ENCODE measurements at regions not wholly inside any gene's neighbourhood (a gene's known extent, or its start where the extent isn't known, plus 50 kb on each side); places are given as distances from the start of the nearest gene placed in this dataset.

GRCh38 chr6:144476286-144476685 lies 191.2 kb downstream of the UTRN start:
- Histone ChIP-seq H3K4me2 (ENCODE audit: insufficient read depth, low read length) (no peak overlapping the region), H2AFZ (ENCODE audit: low read length) (no peak overlapping the region), H3K9me3 (ENCODE audit: low read depth, low read length) (no peaks in the 10 kb centered on the region), H3K27me3 (ENCODE audit: insufficient read depth, low read length) (no peaks in the 10 kb centered on the region), H3K4me3 (ENCODE audit: insufficient read depth, low read length) (no peak overlapping the region), H3K27ac (ENCODE audit: low read depth, low read length) (no peak overlapping the region), H4K20me1 (ENCODE audit: insufficient read depth, low read length) (no peaks in the 10 kb centered on the region), H3K36me3 (ENCODE audit: insufficient read depth, low read length) (peaks cover 14% of the 10 kb centered on the region), H3K4me1 (ENCODE audit: insufficient read depth, low read length) (peaks cover 5% of the 10 kb centered on the region), H3K79me2 (ENCODE audit: insufficient read depth, low read length) (no peaks in the 10 kb centered on the region)
- DNase-seq (ENCODE audit: insufficient read length, low spot score, missing footprints) = no peak
- TF ChIP-seq, protein P1, sequence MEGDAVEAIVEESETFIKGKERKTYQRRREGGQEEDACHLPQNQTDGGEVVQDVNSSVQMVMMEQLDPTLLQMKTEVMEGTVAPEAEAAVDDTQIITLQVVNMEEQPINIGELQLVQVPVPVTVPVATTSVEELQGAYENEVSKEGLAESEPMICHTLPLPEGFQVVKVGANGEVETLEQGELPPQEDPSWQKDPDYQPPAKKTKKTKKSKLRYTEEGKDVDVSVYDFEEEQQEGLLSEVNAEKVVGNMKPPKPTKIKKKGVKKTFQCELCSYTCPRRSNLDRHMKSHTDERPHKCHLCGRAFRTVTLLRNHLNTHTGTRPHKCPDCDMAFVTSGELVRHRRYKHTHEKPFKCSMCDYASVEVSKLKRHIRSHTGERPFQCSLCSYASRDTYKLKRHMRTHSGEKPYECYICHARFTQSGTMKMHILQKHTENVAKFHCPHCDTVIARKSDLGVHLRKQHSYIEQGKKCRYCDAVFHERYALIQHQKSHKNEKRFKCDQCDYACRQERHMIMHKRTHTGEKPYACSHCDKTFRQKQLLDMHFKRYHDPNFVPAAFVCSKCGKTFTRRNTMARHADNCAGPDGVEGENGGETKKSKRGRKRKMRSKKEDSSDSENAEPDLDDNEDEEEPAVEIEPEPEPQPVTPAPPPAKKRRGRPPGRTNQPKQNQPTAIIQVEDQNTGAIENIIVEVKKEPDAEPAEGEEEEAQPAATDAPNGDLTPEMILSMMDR (IDR thresholded peaks at IDR 0.05; ENCODE audit: extremely low read depth, low read depth, low read length) = no peak

GRCh38 chr6:144477396-144477795 lies 192.3 kb downstream of the UTRN start:
- DNase-seq (ENCODE audit: insufficient read length, low spot score, missing footprints) = no peak
- H3K9me3 ChIP-seq (ENCODE audit: low read depth, low read length) = no peaks in the 10 kb centered on the region
- TF ChIP-seq, protein P1 (IDR thresholded peaks at IDR 0.05; ENCODE audit: extremely low read depth, low read depth, low read length) = no peak

GRCh38 chr6:144477856-144478255 lies 192.7 kb downstream of the UTRN start:
- Histone ChIP-seq H3K9me3 (ENCODE audit: low read depth, low read length) (no peaks in the 10 kb centered on the region), H3K4me1 (ENCODE audit: insufficient read depth, low read length) (peaks cover 13% of the 10 kb centered on the region), H2AFZ (ENCODE audit: low read length) (no peak overlapping the region), H3K27ac (ENCODE audit: low read depth, low read length) (no peak overlapping the region), H3K27me3 (ENCODE audit: insufficient read depth, low read length) (no peaks in the 10 kb centered on the region), H3K4me3 (ENCODE audit: insufficient read depth, low read length) (no peak overlapping the region), H3K36me3 (ENCODE audit: insufficient read depth, low read length) (peaks cover 14% of the 10 kb centered on the region), H3K4me2 (ENCODE audit: insufficient read depth, low read length) (no peak overlapping the region), H3K79me2 (ENCODE audit: insufficient read depth, low read length) (no peaks in the 10 kb centered on the region), H4K20me1 (ENCODE audit: insufficient read depth, low read length) (no peaks in the 10 kb centered on the region)
- no peak for DNase-seq (ENCODE audit: insufficient read length, low spot score, missing footprints)
- TF ChIP-seq, protein P1 (IDR thresholded peaks at IDR 0.05; ENCODE audit: extremely low read depth, low read depth, low read length) = no peak

More at GRCh38 chr6:144477396-144477795, 192.3 kb downstream of the UTRN start:
- no peaks in the 10 kb centered on the region for H3K27me3 ChIP-seq (ENCODE audit: insufficient read depth, low read length)
- no peak overlapping the region for H3K4me2 ChIP-seq (ENCODE audit: insufficient read depth, low read length)
- H3K4me3 ChIP-seq (ENCODE audit: insufficient read depth, low read length) = no peak overlapping the region
- no peak overlapping the region for H3K27ac ChIP-seq (ENCODE audit: low read depth, low read length)
- H3K79me2 ChIP-seq (ENCODE audit: insufficient read depth, low read length) = no peaks in the 10 kb centered on the region
- H4K20me1 ChIP-seq (ENCODE audit: insufficient read depth, low read length) = no peaks in the 10 kb centered on the region
- no peak overlapping the region for H2AFZ ChIP-seq (ENCODE audit: low read length)
- H3K4me1 ChIP-seq (ENCODE audit: insufficient read depth, low read length) = peaks cover 13% of the 10 kb centered on the region
- peaks cover 14% of the 10 kb centered on the region for H3K36me3 ChIP-seq (ENCODE audit: insufficient read depth, low read length)

DNA sequence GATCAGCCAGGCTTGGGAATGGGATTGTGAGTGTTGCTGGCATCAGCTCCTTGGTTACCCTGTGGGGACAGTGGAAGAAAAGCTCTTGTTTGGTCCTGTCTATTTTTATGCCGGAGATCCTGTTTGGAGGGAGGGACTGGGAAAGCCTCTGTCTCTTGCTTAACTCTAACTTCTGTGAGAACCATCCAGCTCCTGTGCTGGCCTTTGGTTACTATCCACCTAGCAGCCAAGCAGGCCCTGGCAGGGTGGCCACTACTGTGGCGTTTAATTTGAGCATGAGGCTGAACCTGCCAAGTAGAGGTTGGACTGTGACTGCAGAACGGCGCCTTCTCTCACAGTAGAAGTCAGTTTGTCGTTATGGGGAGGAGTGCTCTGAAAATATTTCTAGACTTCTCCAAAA lies 193.3 kb downstream of the UTRN start:
- H3K27me3 ChIP-seq (ENCODE audit: insufficient read depth, low read length) = no peaks in the 10 kb centered on the region
- TF ChIP-seq, protein P1 (IDR thresholded peaks at IDR 0.05; ENCODE audit: extremely low read depth, low read depth, low read length) = no peak
- H3K27ac ChIP-seq (ENCODE audit: low read depth, low read length) = no peak overlapping the region
- H3K9me3 ChIP-seq (ENCODE audit: low read depth, low read length) = no peaks in the 10 kb centered on the region
- H3K79me2 ChIP-seq (ENCODE audit: insufficient read depth, low read length) = no peaks in the 10 kb centered on the region
- peaks cover 13% of the 10 kb centered on the region for H3K4me1 ChIP-seq (ENCODE audit: insufficient read depth, low read length)
- peaks cover 14% of the 10 kb centered on the region for H3K36me3 ChIP-seq (ENCODE audit: insufficient read depth, low read length)
- H4K20me1 ChIP-seq (ENCODE audit: insufficient read depth, low read length) = no peaks in the 10 kb centered on the region
- H3K4me3 ChIP-seq (ENCODE audit: insufficient read depth, low read length) = no peak overlapping the region
- DNase-seq (ENCODE audit: insufficient read length, low spot score, missing footprints) = no peak
- no peak overlapping the region for H3K4me2 ChIP-seq (ENCODE audit: insufficient read depth, low read length)
- no peak overlapping the region for H2AFZ ChIP-seq (ENCODE audit: low read length)

Measured in osteoblast (primary cell).